ENCODE measurements at regions not wholly inside any gene's neighbourhood (a gene's known extent, or its start where the extent isn't known, plus 50 kb on each side); places are given as distances from the start of the nearest gene placed in this dataset.

- DNase-seq (ENCODE audit: low spot score), result no peak
- in situ Hi-C loops (cut with MboI; ENCODE audit: low pct_unique_long_range_greater_than_20kb, low sequenced_read_pairs, unreplicated experiment), result no loop called here
- no peak for TF ChIP-seq CTCF (IDR thresholded peaks at IDR 0.05; ENCODE audit: extremely low read depth, insufficient read depth, missing control alignments)
Observed at GRCh38 chr18:57895182-57895581, 92.1 kb upstream of the ATP8B1 start.

GRCh38 chr18:57891707-57892391, 88.7 kb upstream of the ATP8B1 start:
- TF ChIP-seq CTCF (IDR thresholded peaks at IDR 0.05; ENCODE audit: extremely low read depth, insufficient read depth, missing control alignments), result no peak
- in situ Hi-C loops (cut with MboI; ENCODE audit: low pct_unique_long_range_greater_than_20kb, low sequenced_read_pairs, unreplicated experiment), result no loop called here
- no peak for DNase-seq (ENCODE audit: low spot score)

GRCh38 chr18:57890266-57890665, 87.2 kb upstream of the ATP8B1 start:
- in situ Hi-C loops (cut with MboI; ENCODE audit: low pct_unique_long_range_greater_than_20kb, low sequenced_read_pairs, unreplicated experiment), result no loop called here
- no peak for DNase-seq (ENCODE audit: low spot score)
- TF ChIP-seq CTCF (IDR thresholded peaks at IDR 0.05; ENCODE audit: extremely low read depth, insufficient read depth, missing control alignments), result no peak

- in situ Hi-C loops (cut with MboI; ENCODE audit: low pct_unique_long_range_greater_than_20kb, low sequenced_read_pairs, unreplicated experiment), result loop anchor here (10.0 kb wide), 1 partner anchor 225 kb away; no protein-coding TSS in a partner anchor
- DNase-seq (ENCODE audit: low spot score), result no peak
- TF ChIP-seq CTCF (IDR thresholded peaks at IDR 0.05; ENCODE audit: extremely low read depth, insufficient read depth, missing control alignments), result no peak
Observed at GRCh38 chr18:57889841-57890240, 86.7 kb upstream of the ATP8B1 start.

GRCh38 chr18:57887543-57888383, 84.6 kb upstream of the ATP8B1 start:
- no peak for DNase-seq (ENCODE audit: low spot score)
- in situ Hi-C loops (cut with MboI; ENCODE audit: low pct_unique_long_range_greater_than_20kb, low sequenced_read_pairs, unreplicated experiment), result loop anchor here (10.0 kb wide), 1 partner anchor 227 kb away; no protein-coding TSS in a partner anchor
- no peak for TF ChIP-seq CTCF (IDR thresholded peaks at IDR 0.05; ENCODE audit: extremely low read depth, insufficient read depth, missing control alignments)

GRCh38 chr18:57885931-57886330, 82.8 kb upstream of the ATP8B1 start:
- in situ Hi-C loops (cut with MboI; ENCODE audit: low pct_unique_long_range_greater_than_20kb, low sequenced_read_pairs, unreplicated experiment), result loop anchor here (10.0 kb wide), 1 partner anchor 229 kb away; no protein-coding TSS in a partner anchor
- no peak for TF ChIP-seq CTCF (IDR thresholded peaks at IDR 0.05; ENCODE audit: extremely low read depth, insufficient read depth, missing control alignments)
- DNase-seq (ENCODE audit: low spot score), result no peak

All from GM13977 (cell line).